SK-N-SH (cell line): ENCODE measurements at regions not wholly inside any gene's neighbourhood (a gene's known extent, or its start where the extent isn't known, plus 50 kb on each side); places are given as distances from the start of the nearest gene placed in this dataset.

Source experiments
- CTCF ChIA-PET: fragments of 300-600, 350-600 bp; formaldehyde crosslinking; extraction: SDS; loops from one replicate; lab custom pipeline; 2021; lab: Yijun Ruan, JAX
- POLR2A ChIA-PET: fragments of 350-600 bp; sonication (Branson Sonifier 250); formaldehyde crosslinking; extraction: SDS; loops from one replicate; lab custom pipeline; 2020; ENCODE audit warnings: antibody characterized with exemption, inconsistent platforms; lab: Yijun Ruan, JAX
- DNase-seq: peaks from one replicate; pipeline ENCODE4 v3.0.0; 2012
- H2AFZ ChIP-seq: fragments of 200-600 bp; sonication (generic); 2 replicates; pipeline ENCODE4 v1.8.1; 2016; ENCODE audit warnings: antibody characterized with exemption, mild to moderate bottlenecking, low read depth
- H3F3A ChIP-seq: fragments of 200-600 bp; sonication (generic); replicated peaks from 2 replicates; pipeline ENCODE3; 2016; ENCODE audit warnings: antibody characterized with exemption, mild to moderate bottlenecking; ENCODE audit not compliant: insufficient read depth
- H3K27ac ChIP-seq, 2 experiments: fragments of 200-500 bp in 1 of 2; fragments of 200-600 bp in 1 of 2; sonication (Bioruptor generic) in 1 of 2; sonication (generic), shearing (Covaris generic) in 1 of 2; 2 replicates each; pipeline versions ENCODE4 v1.5.1 to v1.6.1; 2014 to 2016; ENCODE audit warnings: low read depth in 2 of 2, inconsistent platforms in 1 of 2, low read length in 1 of 2, mild to moderate bottlenecking in 1 of 2, mixed read lengths in 1 of 2
- H3K27me3 ChIP-seq: fragments of 200-600 bp; sonication (generic), shearing (Covaris generic); 2 replicates; pipeline ENCODE4 v1.6.1; 2016; ENCODE audit warnings: mixed run types; ENCODE audit not compliant: insufficient read depth
- H3K36me3 ChIP-seq, 2 experiments: fragments of 200-500 bp in 1 of 2; fragments of 200-600 bp in 1 of 2; sonication (Bioruptor generic) in 1 of 2; sonication (generic) in 1 of 2; replicated peaks in 1 of 2; 2 replicates each; pipeline versions ENCODE3 to v1.5.1; 2014 to 2016; ENCODE audit warnings: low read length in 1 of 2, mild to moderate bottlenecking in 1 of 2; ENCODE audit not compliant: insufficient read depth in 2 of 2, control insufficient read depth in 1 of 2
- H3K4me1 ChIP-seq, 2 experiments: fragments of 200-500 bp in 1 of 2; fragments of 200-600 bp in 1 of 2; sonication (Bioruptor generic) in 1 of 2; sonication (generic), shearing (Covaris generic) in 1 of 2; 2 replicates each; pipeline versions ENCODE4 v1.5.1 to v1.6.1; 2014 to 2016; ENCODE audit warnings: low read depth in 1 of 2, low read length in 1 of 2, mixed run types in 1 of 2; ENCODE audit not compliant: insufficient read depth in 2 of 2, control insufficient read depth in 1 of 2
- H3K4me2 ChIP-seq: fragments of 200-600 bp; sonication (generic), shearing (Covaris generic); 2 replicates; pipeline ENCODE4 v1.6.1; 2017; ENCODE audit warnings: mixed run types
- H3K4me3 ChIP-seq, 2 experiments: fragments of 200-500 bp in 1 of 2; fragments of 200-600 bp in 1 of 2; sonication (Bioruptor generic) in 1 of 2; sonication (generic), shearing (Covaris generic) in 1 of 2; 2 replicates each; pipeline versions ENCODE4 v1.5.1 to v1.8.1; 2014 to 2016; ENCODE audit warnings: low read depth in 2 of 2, inconsistent platforms in 1 of 2, low read length in 1 of 2, mild to moderate bottlenecking in 1 of 2, mixed read lengths in 1 of 2, moderate library complexity in 1 of 2
- H3K79me2 ChIP-seq: fragments of 200-600 bp; sonication (generic); 2 replicates; pipeline ENCODE4 v1.8.1; 2017; ENCODE audit warnings: mild to moderate bottlenecking; ENCODE audit not compliant: insufficient read depth
- H3K9ac ChIP-seq: fragments of 200-600 bp; sonication (generic); 2 replicates; pipeline ENCODE4 v1.6.1; 2017; ENCODE audit warnings: mixed run types
- H3K9me2 ChIP-seq: fragments of 200-600 bp; sonication (generic); 2 replicates; pipeline ENCODE4 v1.6.1; 2017; ENCODE audit warnings: mixed run types
- H3K9me3 ChIP-seq: fragments of 200-600 bp; sonication (generic); 2 replicates; pipeline ENCODE4 v1.6.1; 2017; ENCODE audit warnings: mixed run types, mild to moderate bottlenecking, moderate library complexity
- H4K20me1 ChIP-seq: fragments of 200-600 bp; sonication (generic); 2 replicates; pipeline ENCODE4 v1.6.1; 2017; ENCODE audit warnings: mild to moderate bottlenecking, mixed run types; ENCODE audit not compliant: insufficient read depth
- CHD2 ChIP-seq: fragments of 150-350 bp; IDR thresholded peaks from 2 replicates; pipeline ENCODE4 v1.6.1; 2018; ENCODE audit warnings: low read length; ENCODE audit not compliant: partially characterized antibody
- CTCF ChIP-seq: fragments of 200-600 bp; sonication (generic); IDR thresholded peaks from 2 replicates; pipeline ENCODE4 v1.6.1; 2017; ENCODE audit warnings: antibody characterized with exemption, mild to moderate bottlenecking, moderate library complexity
- ELF1 ChIP-seq: IDR thresholded peaks from 2 replicates; pipeline ENCODE4 v1.4.0; 2012
- EZH2phosphoT487 ChIP-seq: fragments of 200-600 bp; sonication (generic); IDR thresholded peaks from 2 replicates; pipeline ENCODE4 v1.6.1; 2017; ENCODE audit warnings: low read depth, mixed run types, mild to moderate bottlenecking, antibody characterized with exemption, moderate library complexity, borderline replicate concordance
- FOSL2 ChIP-seq: IDR thresholded peaks from 2 replicates; pipeline ENCODE4 v1.4.0; 2012; ENCODE audit warnings: low read depth, mild to moderate bottlenecking, moderate library complexity, borderline replicate concordance
- GATA2 ChIP-seq: sonication (generic); formaldehyde crosslinking; IDR thresholded peaks from 2 replicates; pipeline ENCODE4 v1.5.0; 2020; ENCODE audit warnings: mild to moderate bottlenecking, missing genetic modification reagents
- IRF3 ChIP-seq: fragments of 150-350 bp; IDR thresholded peaks from 2 replicates; pipeline ENCODE4 v1.6.1; 2016; ENCODE audit warnings: mild to moderate bottlenecking, low read depth, low read length
- JUND ChIP-seq: IDR thresholded peaks from 2 replicates; pipeline ENCODE4 v1.4.0; 2012
- MEF2A ChIP-seq: IDR thresholded peaks from 2 replicates; pipeline ENCODE4 v1.4.0; 2012; ENCODE audit warnings: low read depth, borderline replicate concordance
- POLR2AphosphoS5 ChIP-seq: IDR thresholded peaks from 2 replicates; pipeline ENCODE4 v1.6.1; 2012; ENCODE audit warnings: low read depth, low read length
- RXRA ChIP-seq: IDR thresholded peaks from 2 replicates; pipeline ENCODE4 v1.4.0; 2012; ENCODE audit warnings: low read depth, mild to moderate bottlenecking, borderline replicate concordance
- SMC3 ChIP-seq: IDR thresholded peaks from 2 replicates; pipeline ENCODE4 v1.6.1; 2012; ENCODE audit warnings: low read depth, low read length, improper control_type of control experiment
- TAF1 ChIP-seq: IDR thresholded peaks from 2 replicates; pipeline ENCODE4 v1.6.1; 2012; ENCODE audit warnings: low read depth, mild to moderate bottlenecking, low read length, moderate library complexity, borderline replicate concordance
- TCF12 ChIP-seq: IDR thresholded peaks from 2 replicates; pipeline ENCODE4 v1.4.0; 2012
- TEAD4 ChIP-seq: IDR thresholded peaks from 2 replicates; pipeline ENCODE4 v1.4.0; 2012; ENCODE audit warnings: mild to moderate bottlenecking, borderline replicate concordance; ENCODE audit not compliant: insufficient read depth
- USF2 ChIP-seq: fragments of 150-350 bp; IDR thresholded peaks from 2 replicates; pipeline ENCODE4 v1.6.1; 2017; ENCODE audit warnings: antibody characterized with exemption, low read length, low read depth, borderline replicate concordance
- WGBS: methylation state at CpG from one replicate; pipeline ENCODE4 v1.1.6; 2017; ENCODE audit warnings: low lambda C conversion rate; 5-methylcytosine and 5-hydroxymethylcytosine counted together

- H2AFZ ChIP-seq = no peak overlapping the region
- WGBS = 13% methylated on average over 5 of the region's 5 CpGs
Observed at GRCh38 chr7:91628742-91629141, 251.8 kb downstream of the MTERF1 start.

GRCh38 chr7:91630581-91631380 lies 249.7 kb downstream of the MTERF1 start:
- no peaks in the 10 kb centered on the region for H3F3A ChIP-seq
- H3K9me3 ChIP-seq = no peaks in the 10 kb centered on the region
- H3K79me2 ChIP-seq = no peaks in the 10 kb centered on the region
- CTCF ChIA-PET = interaction anchor here (0.7 to 1.1 kb wide), 4 partner anchors 44 to 597 kb away, joined by 3 read pairs; no protein-coding TSS in a partner anchor
- POLR2A ChIA-PET = no interaction called here
- no peaks in the 10 kb centered on the region for H3K27me3 ChIP-seq
- 64% methylated on average over 1 of the region's 1 CpG for WGBS
- no peak overlapping the region for H3K4me3 ChIP-seq
- H3K27ac ChIP-seq = no peak overlapping the region
- H3K36me3 ChIP-seq = no peaks in the 10 kb centered on the region
- no peak overlapping the region for H3K4me2 ChIP-seq
- H3K4me1 ChIP-seq = peaks cover 0 to 6% of the 10 kb centered on the region in 2 experiments; a peak in 3 of 4 replicates
- no peak overlapping the region for H2AFZ ChIP-seq
- no peaks in the 10 kb centered on the region for H4K20me1 ChIP-seq
- H3K9me2 ChIP-seq = no peaks in the 10 kb centered on the region
- H3K9ac ChIP-seq = no peak overlapping the region
- DNase-seq = no peak
- TF ChIP-seq IRF3 (no peak), TEAD4 (no peak), JUND (no peak), FOSL2 (no peak)

More at GRCh38 chr7:91628742-91629141, 251.8 kb downstream of the MTERF1 start:
- ChIA-PET CTCF (no interaction called here), POLR2A (no interaction called here)
- H3K79me2 ChIP-seq = no peaks in the 10 kb centered on the region
- no peak overlapping the region for H3K4me3 ChIP-seq
- no peaks in the 10 kb centered on the region for H3F3A ChIP-seq
- H3K27ac ChIP-seq = no peak overlapping the region
- no peaks in the 10 kb centered on the region for H3K9me2 ChIP-seq
- H3K36me3 ChIP-seq = no peaks in the 10 kb centered on the region
- no peaks in the 10 kb centered on the region for H3K27me3 ChIP-seq
- H4K20me1 ChIP-seq = no peaks in the 10 kb centered on the region
- no peak overlapping the region for H3K4me2 ChIP-seq
- H3K9ac ChIP-seq = no peak overlapping the region
- DNase-seq = peak; percentile 44
- H3K4me1 ChIP-seq = peaks cover 0 to 3% of the 10 kb centered on the region in 2 experiments; a peak in 3 of 4 replicates
- no peaks in the 10 kb centered on the region for H3K9me3 ChIP-seq
- TF ChIP-seq GATA2 (CRISPR knock-in tag) (peak; percentile 69), TAF1 (no peak)

- Histone ChIP-seq H3K9ac (no peak overlapping the region), H2AFZ (no peak overlapping the region), H3K4me2 (no peak overlapping the region), H3K9me3 (no peaks in the 10 kb centered on the region), H3K4me3 (no peak overlapping the region), H3K27me3 (no peaks in the 10 kb centered on the region), H3K36me3 (no peaks in the 10 kb centered on the region), H3F3A (no peaks in the 10 kb centered on the region), H4K20me1 (no peaks in the 10 kb centered on the region), H3K27ac (no peak overlapping the region), H3K9me2 (no peaks in the 10 kb centered on the region), H3K79me2 (no peaks in the 10 kb centered on the region), H3K4me1 (peaks cover 0 to 6% of the 10 kb centered on the region in 2 experiments; a peak in 3 of 4 replicates)
- CTCF ChIA-PET = interaction anchor here (1.1 to 1.9 kb wide), 3 partner anchors 11 to 551 kb away, joined by 3 to 5 read pairs (median 4); no protein-coding TSS in a partner anchor
- DNase-seq = no peak
- POLR2A ChIA-PET = no interaction called here
- WGBS = 42% methylated on average over 3 of the region's 3 CpGs
- no peak for TF ChIP-seq USF2
- TF ChIP-seq CTCF = no peak
- no peak for TF ChIP-seq GATA2 (CRISPR knock-in tag)
- TF ChIP-seq MEF2A = no peak
- TF ChIP-seq EZH2phosphoT487 = no peak
- no peak for TF ChIP-seq CHD2
- TF ChIP-seq ELF1 = no peak
- TF ChIP-seq RXRA = no peak
- no peak for TF ChIP-seq TCF12
- TF ChIP-seq POLR2AphosphoS5 = no peak
- no peak for TF ChIP-seq SMC3
- TF ChIP-seq TEAD4 = no peak
- TF ChIP-seq TAF1 = no peak
Observed at GRCh38 chr7:91632234-91632940, 248.1 kb downstream of the MTERF1 start.
